Keratinocyte (primary cell): ENCODE measurements at regions not wholly inside any gene's neighbourhood (a gene's known extent, or its start where the extent isn't known, plus 50 kb on each side); places are given as distances from the start of the nearest gene placed in this dataset.

Source experiments
- EZH2 ChIP-seq: IDR thresholded peaks from one replicate; pipeline ENCODE4 v1.6.1; 2012; ENCODE audit warnings: inconsistent platforms, mild to moderate bottlenecking, low read length, moderate library complexity
- TF ChIP-seq, protein P1 (sequence below), 3 experiments: IDR thresholded peaks in 1 of 3; conservative IDR thresholded peaks in 1 of 3; optimal IDR thresholded peaks in 1 of 3; 2 replicates in 2 of 3; 3 replicates in 1 of 3; pipeline versions ENCODE3 to v1.5.1; 2011; ENCODE audit warnings: low read length in 3 of 3, mild to moderate bottlenecking in 3 of 3, moderate library complexity in 2 of 3, control low read depth in 1 of 3, inconsistent platforms in 1 of 3; ENCODE audit not compliant: insufficient read depth in 2 of 3; ENCODE audit errors: extremely low read depth in 1 of 3

DNA sequence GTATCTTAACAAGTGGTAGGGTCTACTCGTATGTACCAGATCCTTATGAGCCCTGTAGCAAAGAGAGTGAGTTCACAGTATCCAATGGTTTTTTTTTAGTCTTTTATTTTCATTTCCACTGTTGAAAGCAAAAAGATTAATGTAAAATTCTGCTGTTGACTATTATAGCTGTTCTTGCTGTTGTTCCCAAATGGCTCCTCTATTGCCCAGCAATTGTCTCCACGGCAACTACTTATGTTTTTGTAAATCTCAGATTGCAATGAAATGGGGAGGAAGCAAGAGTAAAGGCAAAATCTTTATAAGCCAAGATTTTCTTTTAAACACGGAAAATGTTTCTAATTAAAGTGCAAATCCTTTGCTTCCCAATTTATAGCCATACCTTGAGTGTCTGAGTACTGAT is 406.1 kb downstream of the EPM2A start:
- TF ChIP-seq, protein P1, sequence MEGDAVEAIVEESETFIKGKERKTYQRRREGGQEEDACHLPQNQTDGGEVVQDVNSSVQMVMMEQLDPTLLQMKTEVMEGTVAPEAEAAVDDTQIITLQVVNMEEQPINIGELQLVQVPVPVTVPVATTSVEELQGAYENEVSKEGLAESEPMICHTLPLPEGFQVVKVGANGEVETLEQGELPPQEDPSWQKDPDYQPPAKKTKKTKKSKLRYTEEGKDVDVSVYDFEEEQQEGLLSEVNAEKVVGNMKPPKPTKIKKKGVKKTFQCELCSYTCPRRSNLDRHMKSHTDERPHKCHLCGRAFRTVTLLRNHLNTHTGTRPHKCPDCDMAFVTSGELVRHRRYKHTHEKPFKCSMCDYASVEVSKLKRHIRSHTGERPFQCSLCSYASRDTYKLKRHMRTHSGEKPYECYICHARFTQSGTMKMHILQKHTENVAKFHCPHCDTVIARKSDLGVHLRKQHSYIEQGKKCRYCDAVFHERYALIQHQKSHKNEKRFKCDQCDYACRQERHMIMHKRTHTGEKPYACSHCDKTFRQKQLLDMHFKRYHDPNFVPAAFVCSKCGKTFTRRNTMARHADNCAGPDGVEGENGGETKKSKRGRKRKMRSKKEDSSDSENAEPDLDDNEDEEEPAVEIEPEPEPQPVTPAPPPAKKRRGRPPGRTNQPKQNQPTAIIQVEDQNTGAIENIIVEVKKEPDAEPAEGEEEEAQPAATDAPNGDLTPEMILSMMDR (optimal IDR thresholded peaks at IDR 0.05 in 1 of 3, IDR thresholded peaks at IDR 0.05 in 1 of 3, conservative IDR thresholded peaks at IDR 0.05 in 1 of 3; ENCODE audit: extremely low read depth in 1 of 3, insufficient read depth in 2 of 3, low read length in 3 of 3), result no peak
- no peak for TF ChIP-seq EZH2
